Type B pancreatic cell (in vitro differentiated cells): ENCODE measurements at regions not wholly inside any gene's neighbourhood (a gene's known extent, or its start where the extent isn't known, plus 50 kb on each side); places are given as distances from the start of the nearest gene placed in this dataset.
"Not testable (repeated sequence)": the region's sequence is repeated elsewhere in the genome, so short reads cannot be mapped to it uniquely, and the experiment has no call there.

Source experiments
- DNase-seq: peaks from one replicate; pipeline ENCODE4 v3.0.0; 2021; ENCODE audit warnings: mixed read lengths; ENCODE audit not compliant: unreplicated experiment; ENCODE audit errors: extremely low spot score
- H3K27ac Mint-ChIP-seq: 2 replicates; pipeline ENCODE4 v1.8.0; 2021; ENCODE audit warnings: mild to moderate bottlenecking, mixed read lengths
- H3K27me3 Mint-ChIP-seq: 2 replicates; pipeline ENCODE4 v1.8.0; 2021; ENCODE audit warnings: mixed read lengths
- H3K36me3 Mint-ChIP-seq: 2 replicates; pipeline ENCODE4 v1.8.0; 2021; ENCODE audit warnings: mixed read lengths
- H3K4me1 Mint-ChIP-seq: one replicate; pipeline ENCODE4 v1.8.0; 2021; ENCODE audit warnings: mixed read lengths; ENCODE audit not compliant: unreplicated experiment
- H3K4me3 Mint-ChIP-seq: 2 replicates; pipeline ENCODE4 v1.8.0; 2021; ENCODE audit warnings: mild to moderate bottlenecking, mixed read lengths
- H3K9me3 Mint-ChIP-seq: 2 replicates; pipeline ENCODE4 v1.8.0; 2021; ENCODE audit warnings: mixed read lengths
- CTCF ChIP-seq: fragments of 200-600 bp; sonication (generic); conservative IDR thresholded peaks from 2 replicates; pipeline ENCODE4 v1.5.0; 2021; ENCODE audit warnings: antibody characterized with exemption, mild to moderate bottlenecking

GRCh38 chr18:39209173-39209572, 1643.6 kb upstream of the CELF4 start:
- no peak for TF ChIP-seq CTCF
- peaks cover 5% of the 10 kb centered on the region for H3K9me3 Mint-ChIP-seq
- no peak for DNase-seq
- H3K4me3 Mint-ChIP-seq, result no peak overlapping the region
- H3K4me1 Mint-ChIP-seq, result no peaks in the 10 kb centered on the region
- H3K27me3 Mint-ChIP-seq, result no peaks in the 10 kb centered on the region
- H3K27ac Mint-ChIP-seq, result no peak overlapping the region
- H3K36me3 Mint-ChIP-seq, result no peaks in the 10 kb centered on the region

- no peaks in the 10 kb centered on the region for H3K4me1 Mint-ChIP-seq
- no peaks in the 10 kb centered on the region for H3K27me3 Mint-ChIP-seq
- H3K4me3 Mint-ChIP-seq, result no peak overlapping the region
- no peaks in the 10 kb centered on the region for H3K36me3 Mint-ChIP-seq
- DNase-seq, result no peak
- no peak for TF ChIP-seq CTCF
- H3K9me3 Mint-ChIP-seq, result peaks cover 5% of the 10 kb centered on the region
- no peak overlapping the region for H3K27ac Mint-ChIP-seq
These were observed 1643.1 kb upstream of the CELF4 start for GRCh38 chr18:39208729-39209128.

GRCh38 chr18:39208190-39208589, 1642.6 kb upstream of the CELF4 start:
- Mint-ChIP-seq H3K9me3 (peaks cover 5% of the 10 kb centered on the region), H3K4me3 (no peak overlapping the region), H3K36me3 (no peaks in the 10 kb centered on the region), H3K27me3 (no peaks in the 10 kb centered on the region), H3K27ac (no peak overlapping the region), H3K4me1 (no peaks in the 10 kb centered on the region)
- no peak for DNase-seq
- no peak for TF ChIP-seq CTCF

- not testable (repeated sequence) for H3K9me3 Mint-ChIP-seq, H3K4me3 Mint-ChIP-seq, DNase-seq, H3K27me3 Mint-ChIP-seq, H3K4me1 Mint-ChIP-seq, H3K36me3 Mint-ChIP-seq, H3K27ac Mint-ChIP-seq
- TF ChIP-seq CTCF, result peak; percentile 63
These were observed 1641.0 kb upstream of the CELF4 start for GRCh38 chr18:39206398-39207103.

GRCh38 chr18:39205565-39206195, 1640.1 kb upstream of the CELF4 start:
- TF ChIP-seq CTCF, result no peak
- H3K27me3 Mint-ChIP-seq, result no peaks in the 10 kb centered on the region
- no peak overlapping the region for H3K4me3 Mint-ChIP-seq
- no peaks in the 10 kb centered on the region for H3K4me1 Mint-ChIP-seq
- H3K9me3 Mint-ChIP-seq, result peaks cover 6% of the 10 kb centered on the region
- no peak for DNase-seq
- H3K36me3 Mint-ChIP-seq, result no peaks in the 10 kb centered on the region
- no peak overlapping the region for H3K27ac Mint-ChIP-seq
